ENCODE measurements at regions not wholly inside any gene's neighbourhood (a gene's known extent, or its start where the extent isn't known, plus 50 kb on each side); places are given as distances from the start of the nearest gene placed in this dataset.

- no peak for TF ChIP-seq CTCF (IDR thresholded peaks at IDR 0.05; ENCODE audit: insufficient read depth, low read length)
- DNase-seq (ENCODE audit: low read depth) = no peak
- no peak overlapping the region for H3K4me3 ChIP-seq (ENCODE audit: low read depth, low read length)
Observed at GRCh38 chr9:79507801-79508200, 64.0 kb upstream of the TLE4 start.

- no peak overlapping the region for H3K4me3 ChIP-seq (ENCODE audit: low read depth, low read length)
- TF ChIP-seq CTCF (IDR thresholded peaks at IDR 0.05; ENCODE audit: insufficient read depth, low read length) = no peak
- DNase-seq (ENCODE audit: low read depth) = no peak
Observed at GRCh38 chr9:79512251-79512650, 59.5 kb upstream of the TLE4 start.

All from fibroblast of the aortic adventitia (primary cell).